Left lung (tissue), 4 donors: ENCODE measurements at regions not wholly inside any gene's neighbourhood (a gene's known extent, or its start where the extent isn't known, plus 50 kb on each side); places are given as distances from the start of the nearest gene placed in this dataset.
A peak's percentile ranks its signal among the peaks of the same experiment; 100 is the strongest.

Source experiments
- ATAC-seq: fragments of 200-7000 bp; cut with Tn5 transposase; one replicate; pipeline ENCODE4 v1.9.1; 2020; ENCODE audit warnings: moderate library complexity
- DNase-seq, 4 donors: peaks; one replicate each; pipeline ENCODE4 v3.0.0-alpha.2; 2013 to 2020
- H3K27ac ChIP-seq, 2 donors: fragments of 200-600 bp; sonication (generic) in 1 of 2; one replicate each; pipeline versions ENCODE4 v1.5.0 to v1.8.0; 2020 to 2021
- H3K27me3 ChIP-seq, 2 donors: fragments of 200-600 bp; sonication (generic) in 1 of 2; one replicate each; pipeline versions ENCODE4 v1.5.0 to v1.8.0; 2020 to 2021
- H3K36me3 ChIP-seq, 2 donors: fragments of 200-600 bp; sonication (generic) in 1 of 2; one replicate each; pipeline versions ENCODE4 v1.5.0 to v1.8.0; 2020 to 2021
- H3K4me1 ChIP-seq, 2 donors: fragments of 200-600 bp; one replicate each; pipeline ENCODE4 v1.8.0; 2021
- H3K4me3 ChIP-seq, 2 donors: fragments of 200-600 bp; sonication (generic) in 1 of 2; one replicate each; pipeline versions ENCODE4 v1.5.0 to v1.8.0; 2020 to 2021; ENCODE audit warnings: mild to moderate bottlenecking in 1 of 2
- H3K9me3 ChIP-seq, 2 donors: fragments of 200-600 bp; sonication (generic) in 1 of 2; one replicate each; pipeline versions ENCODE4 v1.5.0 to v1.8.0; 2020 to 2021
- CTCF ChIP-seq, 2 donors: fragments of 200-600 bp; sonication (generic) in 1 of 2; IDR thresholded peaks; one replicate each; pipeline versions ENCODE4 v1.5.0 to v1.8.0; 2021; ENCODE audit warnings: antibody characterized with exemption in 2 of 2
- intact Hi-C, 2 donors: fragments of 100-400 bp; cut with DNase I; formaldehyde crosslinking; loops; one replicate each; pipeline versions ENCODE4 v1.11.2 to v1.14.2; 2022
- donor health status: DM: no; HTN: yes; CAD: no.
- donor health status: DM: no; HTN: no; CAD: no.

GRCh38 chr2:59366288-59366687, 1125.2 kb upstream of the FANCL start:
- no peaks in the 10 kb centered on the region for H3K27me3 ChIP-seq
- intact Hi-C loops, result no loop called here
- DNase-seq (no peak), ATAC-seq (no peak)
- no peak overlapping the region for H3K27ac ChIP-seq
- no peak overlapping the region for H3K4me3 ChIP-seq
- H3K36me3 ChIP-seq, result no peaks in the 10 kb centered on the region
- no peak for TF ChIP-seq CTCF (IDR thresholded peaks at IDR 0.05)
- H3K4me1 ChIP-seq, result no peaks in the 10 kb centered on the region
- H3K9me3 ChIP-seq, result peaks cover 0 to 6% of the 10 kb centered on the region in 2 donors

GRCh38 chr2:59354498-59354897, 1113.4 kb upstream of the FANCL start:
- DNase-seq (no peak), ATAC-seq (no peak)
- H3K4me3 ChIP-seq, result no peak overlapping the region
- H3K27ac ChIP-seq, result no peak overlapping the region
- H3K9me3 ChIP-seq, result no peaks in the 10 kb centered on the region
- no peaks in the 10 kb centered on the region for H3K4me1 ChIP-seq
- no peak for TF ChIP-seq CTCF (IDR thresholded peaks at IDR 0.05)
- intact Hi-C loops, result no loop called here
- no peaks in the 10 kb centered on the region for H3K36me3 ChIP-seq
- H3K27me3 ChIP-seq, result no peaks in the 10 kb centered on the region

DNA sequence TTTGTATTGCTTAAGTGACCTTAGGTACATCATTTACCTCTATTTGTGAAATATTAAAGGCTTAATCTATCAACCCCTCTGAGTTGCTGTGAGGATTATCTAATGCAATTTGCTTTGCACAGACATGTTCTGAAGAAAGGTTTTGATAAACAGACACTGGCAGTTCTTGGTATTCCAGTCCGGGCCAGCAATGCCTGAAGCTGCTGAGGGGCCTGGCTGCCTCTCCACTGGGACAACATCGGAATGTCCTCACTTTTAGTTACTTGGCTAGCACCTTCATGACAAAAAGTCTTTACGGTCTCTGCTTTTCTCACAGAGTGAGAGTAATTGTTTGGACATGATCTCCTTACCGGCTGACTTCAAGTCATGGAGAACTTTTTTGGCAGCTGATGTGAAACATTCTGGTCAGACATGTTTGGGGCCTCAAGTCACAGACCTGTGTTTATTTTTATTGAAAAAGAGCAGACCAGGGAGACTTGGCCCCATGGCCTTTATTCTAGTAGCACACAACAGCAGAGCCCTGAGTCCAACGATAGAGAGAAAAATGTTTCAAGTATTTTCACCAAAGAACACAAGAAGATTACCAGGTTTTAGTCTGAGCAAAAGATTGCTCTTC, 1112.3 kb upstream of the FANCL start:
- ATAC-seq (no peak), DNase-seq (peak in 1 of 4 donors; percentile 4)
- no peak for TF ChIP-seq CTCF (IDR thresholded peaks at IDR 0.05)
- Histone ChIP-seq H3K27ac (no peak overlapping the region), H3K9me3 (no peaks in the 10 kb centered on the region), H3K4me1 (no peaks in the 10 kb centered on the region), H3K27me3 (no peaks in the 10 kb centered on the region), H3K4me3 (no peak overlapping the region), H3K36me3 (no peaks in the 10 kb centered on the region)
- intact Hi-C loops, result no loop called here

GRCh38 chr2:59342166-59342565, 1101.0 kb upstream of the FANCL start:
- ATAC-seq, result no peak

DNA sequence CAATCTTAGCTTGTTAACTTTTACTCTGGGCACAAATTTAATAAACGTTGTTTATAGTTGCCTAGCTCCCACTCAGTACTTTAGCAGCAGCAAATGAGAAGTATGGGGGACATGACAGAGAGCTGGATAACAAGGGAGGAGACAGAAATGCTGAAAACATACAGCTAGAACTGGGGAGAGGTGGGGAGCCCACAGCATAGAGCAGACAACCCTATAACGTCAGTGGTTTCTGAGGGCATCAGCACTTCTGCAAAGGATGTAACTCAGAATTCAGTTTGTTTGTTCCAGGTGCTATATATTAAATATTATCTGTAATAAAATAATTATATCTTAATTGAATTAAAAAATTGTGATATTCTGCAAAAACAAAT, 1098.7 kb upstream of the FANCL start:
- H3K4me1 ChIP-seq, result no peaks in the 10 kb centered on the region
- H3K36me3 ChIP-seq, result no peaks in the 10 kb centered on the region
- ATAC-seq (no peak), DNase-seq (no peak)
- intact Hi-C loops, result no loop called here
- no peak overlapping the region for H3K27ac ChIP-seq
- H3K9me3 ChIP-seq, result no peaks in the 10 kb centered on the region
- no peak overlapping the region for H3K4me3 ChIP-seq
- H3K27me3 ChIP-seq, result no peaks in the 10 kb centered on the region
- no peak for TF ChIP-seq CTCF (IDR thresholded peaks at IDR 0.05)

More at GRCh38 chr2:59342166-59342565, 1101.0 kb upstream of the FANCL start:
- intact Hi-C loops, result no loop called here
- TF ChIP-seq CTCF (IDR thresholded peaks at IDR 0.05), result no peak
- Histone ChIP-seq H3K36me3 (no peaks in the 10 kb centered on the region), H3K27me3 (no peaks in the 10 kb centered on the region), H3K27ac (no peak overlapping the region), H3K9me3 (no peaks in the 10 kb centered on the region), H3K4me1 (no peaks in the 10 kb centered on the region), H3K4me3 (no peak overlapping the region)
- no peak for DNase-seq
